ENCODE measurements at regions not wholly inside any gene's neighbourhood (a gene's known extent, or its start where the extent isn't known, plus 50 kb on each side); places are given as distances from the start of the nearest gene placed in this dataset.

DNA sequence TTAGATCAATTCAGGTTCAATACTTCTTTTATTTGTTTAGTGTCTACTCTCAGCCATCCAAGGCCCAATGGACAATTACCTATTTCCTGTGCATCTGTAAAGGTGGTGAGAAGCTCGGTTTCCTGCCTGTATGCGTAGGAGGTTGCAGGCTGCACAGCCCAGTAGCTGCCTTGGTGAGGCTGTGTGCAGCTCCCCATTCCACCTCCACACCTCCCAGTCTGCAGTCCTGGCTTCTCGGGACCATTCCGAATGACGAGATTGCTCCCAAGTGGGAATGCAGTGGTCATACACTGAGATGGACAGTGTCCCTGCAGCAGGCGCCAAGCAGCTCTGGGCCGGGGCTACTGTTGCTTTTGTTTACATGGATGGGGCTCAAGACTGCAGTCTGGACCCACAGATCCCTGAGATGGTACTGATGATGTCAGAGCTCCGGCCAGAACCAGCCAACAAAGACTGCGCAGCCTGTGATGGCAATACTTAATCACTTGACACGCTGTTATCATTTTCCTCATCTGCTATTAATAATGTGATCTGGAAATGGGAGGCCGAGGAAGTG is 206.1 kb upstream of the IRX1 start:
- ATAC-seq (no peak), DNase-seq (ENCODE audit: low spot score) (no peak)
- H3K4me3 Mint-ChIP-seq = no peak overlapping the region
- no peaks in the 10 kb centered on the region for H3K27me3 Mint-ChIP-seq (ENCODE audit: low read depth)
- peaks cover 9% of the 10 kb centered on the region; the same call in 1 of the 2 replicates for H3K4me1 Mint-ChIP-seq
- TF ChIP-seq EMX1 (CRISPR knock-in tag; IDR thresholded peaks at IDR 0.05) (no peak), KAT7 (CRISPR knock-in tag; IDR thresholded peaks at IDR 0.05; ENCODE audit: borderline replicate concordance) (no peak), PRRX2 (CRISPR knock-in tag; IDR thresholded peaks at IDR 0.05) (no peak), SMAD3 (CRISPR knock-in tag; IDR thresholded peaks at IDR 0.05; ENCODE audit: borderline replicate concordance) (no peak), ETV6 (CRISPR knock-in tag; IDR thresholded peaks at IDR 0.05) (no peak), ZNF121 (CRISPR knock-in tag; IDR thresholded peaks at IDR 0.05) (no peak), NR1H2 (CRISPR knock-in tag; IDR thresholded peaks at IDR 0.05) (no peak), CBFB (CRISPR knock-in tag; IDR thresholded peaks at IDR 0.05; ENCODE audit: low read depth) (no peak), TEAD1 (CRISPR knock-in tag; IDR thresholded peaks at IDR 0.05) (no peak), HMGA2 (CRISPR knock-in tag; IDR thresholded peaks at IDR 0.05) (no peak), ZNF263 (CRISPR knock-in tag; IDR thresholded peaks at IDR 0.05; ENCODE audit: low read depth) (no peak), TEAD4 (CRISPR knock-in tag; IDR thresholded peaks at IDR 0.05) (no peak), FOXP1 (CRISPR knock-in tag; IDR thresholded peaks at IDR 0.05; ENCODE audit: borderline replicate concordance) (no peak), TCF7 (CRISPR knock-in tag; IDR thresholded peaks at IDR 0.05; ENCODE audit: low read depth) (no peak)
- TF ChIP-seq, protein P1, sequence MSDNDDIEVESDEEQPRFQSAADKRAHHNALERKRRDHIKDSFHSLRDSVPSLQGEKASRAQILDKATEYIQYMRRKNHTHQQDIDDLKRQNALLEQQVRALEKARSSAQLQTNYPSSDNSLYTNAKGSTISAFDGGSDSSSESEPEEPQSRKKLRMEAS (CRISPR knock-in tag; IDR thresholded peaks at IDR 0.05) = no peak
- TF ChIP-seq, protein P2, sequence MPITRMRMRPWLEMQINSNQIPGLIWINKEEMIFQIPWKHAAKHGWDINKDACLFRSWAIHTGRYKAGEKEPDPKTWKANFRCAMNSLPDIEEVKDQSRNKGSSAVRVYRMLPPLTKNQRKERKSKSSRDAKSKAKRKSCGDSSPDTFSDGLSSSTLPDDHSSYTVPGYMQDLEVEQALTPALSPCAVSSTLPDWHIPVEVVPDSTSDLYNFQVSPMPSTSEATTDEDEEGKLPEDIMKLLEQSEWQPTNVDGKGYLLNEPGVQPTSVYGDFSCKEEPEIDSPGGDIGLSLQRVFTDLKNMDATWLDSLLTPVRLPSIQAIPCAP (CRISPR knock-in tag; IDR thresholded peaks at IDR 0.05) = no peak
- TF ChIP-seq, protein P3, sequence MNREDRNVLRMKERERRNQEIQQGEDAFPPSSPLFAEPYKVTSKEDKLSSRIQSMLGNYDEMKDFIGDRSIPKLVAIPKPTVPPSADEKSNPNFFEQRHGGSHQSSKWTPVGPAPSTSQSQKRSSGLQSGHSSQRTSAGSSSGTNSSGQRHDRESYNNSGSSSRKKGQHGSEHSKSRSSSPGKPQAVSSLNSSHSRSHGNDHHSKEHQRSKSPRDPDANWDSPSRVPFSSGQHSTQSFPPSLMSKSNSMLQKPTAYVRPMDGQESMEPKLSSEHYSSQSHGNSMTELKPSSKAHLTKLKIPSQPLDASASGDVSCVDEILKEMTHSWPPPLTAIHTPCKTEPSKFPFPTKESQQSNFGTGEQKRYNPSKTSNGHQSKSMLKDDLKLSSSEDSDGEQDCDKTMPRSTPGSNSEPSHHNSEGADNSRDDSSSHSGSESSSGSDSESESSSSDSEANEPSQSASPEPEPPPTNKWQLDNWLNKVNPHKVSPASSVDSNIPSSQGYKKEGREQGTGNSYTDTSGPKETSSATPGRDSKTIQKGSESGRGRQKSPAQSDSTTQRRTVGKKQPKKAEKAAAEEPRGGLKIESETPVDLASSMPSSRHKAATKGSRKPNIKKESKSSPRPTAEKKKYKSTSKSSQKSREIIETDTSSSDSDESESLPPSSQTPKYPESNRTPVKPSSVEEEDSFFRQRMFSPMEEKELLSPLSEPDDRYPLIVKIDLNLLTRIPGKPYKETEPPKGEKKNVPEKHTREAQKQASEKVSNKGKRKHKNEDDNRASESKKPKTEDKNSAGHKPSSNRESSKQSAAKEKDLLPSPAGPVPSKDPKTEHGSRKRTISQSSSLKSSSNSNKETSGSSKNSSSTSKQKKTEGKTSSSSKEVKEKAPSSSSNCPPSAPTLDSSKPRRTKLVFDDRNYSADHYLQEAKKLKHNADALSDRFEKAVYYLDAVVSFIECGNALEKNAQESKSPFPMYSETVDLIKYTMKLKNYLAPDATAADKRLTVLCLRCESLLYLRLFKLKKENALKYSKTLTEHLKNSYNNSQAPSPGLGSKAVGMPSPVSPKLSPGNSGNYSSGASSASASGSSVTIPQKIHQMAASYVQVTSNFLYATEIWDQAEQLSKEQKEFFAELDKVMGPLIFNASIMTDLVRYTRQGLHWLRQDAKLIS (CRISPR knock-in tag; IDR thresholded peaks at IDR 0.05; ENCODE audit: borderline replicate concordance) = no peak
- H3K9me3 Mint-ChIP-seq = no peaks in the 10 kb centered on the region
- ChIA-PET POLR2A (no interaction called here), CTCF (interaction anchor here (0.6 to 1.1 kb wide), 2 partner anchors 264 to 421 kb away, joined by 3 to 5 read pairs; no protein-coding TSS in a partner anchor)
- H3K36me3 Mint-ChIP-seq = no peaks in the 10 kb centered on the region
- no peak overlapping the region for H3K27ac Mint-ChIP-seq

DNA sequence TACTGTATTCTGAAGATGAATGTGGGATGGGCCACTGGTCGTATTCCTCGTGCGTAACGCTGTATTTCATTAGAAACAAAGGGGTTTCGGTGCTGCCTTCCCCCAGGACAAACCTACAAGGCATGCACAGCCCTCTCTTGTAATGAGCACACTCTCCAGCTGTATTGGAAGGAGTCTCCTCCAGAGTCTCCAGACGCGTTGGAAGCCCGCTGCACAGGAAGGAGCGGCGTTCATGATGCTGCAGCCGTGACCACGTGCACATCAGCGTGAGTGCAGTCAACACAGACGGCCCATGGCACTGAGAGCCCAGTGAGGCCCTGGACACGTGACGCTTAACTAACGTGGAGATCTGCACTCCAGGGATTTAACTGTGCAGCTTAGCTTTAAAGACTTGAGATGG is 209.0 kb upstream of the IRX1 start:
- no peaks in the 10 kb centered on the region for H3K36me3 Mint-ChIP-seq
- DNase-seq (ENCODE audit: low spot score) (no peak), ATAC-seq (no peak)
- TF ChIP-seq ZNF423 (CRISPR knock-in tag; IDR thresholded peaks at IDR 0.05) (no peak), ATF1 (CRISPR knock-in tag; IDR thresholded peaks at IDR 0.05) (no peak), GRHL2 (CRISPR knock-in tag; IDR thresholded peaks at IDR 0.05; ENCODE audit: insufficient replicate concordance, severe bottlenecking) (no peak), SMAD4 (CRISPR knock-in tag; IDR thresholded peaks at IDR 0.05) (no peak), ZNF416 (CRISPR knock-in tag; IDR thresholded peaks at IDR 0.05) (no peak), GTF2I (CRISPR knock-in tag; conservative IDR thresholded peaks at IDR 0.05) (no peak), PRRX2 (CRISPR knock-in tag; IDR thresholded peaks at IDR 0.05) (no peak)
- TF ChIP-seq, protein P3 (CRISPR knock-in tag; IDR thresholded peaks at IDR 0.05; ENCODE audit: borderline replicate concordance) = no peak
- TF ChIP-seq, protein P4, sequence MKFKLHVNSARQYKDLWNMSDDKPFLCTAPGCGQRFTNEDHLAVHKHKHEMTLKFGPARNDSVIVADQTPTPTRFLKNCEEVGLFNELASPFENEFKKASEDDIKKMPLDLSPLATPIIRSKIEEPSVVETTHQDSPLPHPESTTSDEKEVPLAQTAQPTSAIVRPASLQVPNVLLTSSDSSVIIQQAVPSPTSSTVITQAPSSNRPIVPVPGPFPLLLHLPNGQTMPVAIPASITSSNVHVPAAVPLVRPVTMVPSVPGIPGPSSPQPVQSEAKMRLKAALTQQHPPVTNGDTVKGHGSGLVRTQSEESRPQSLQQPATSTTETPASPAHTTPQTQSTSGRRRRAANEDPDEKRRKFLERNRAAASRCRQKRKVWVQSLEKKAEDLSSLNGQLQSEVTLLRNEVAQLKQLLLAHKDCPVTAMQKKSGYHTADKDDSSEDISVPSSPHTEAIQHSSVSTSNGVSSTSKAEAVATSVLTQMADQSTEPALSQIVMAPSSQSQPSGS (CRISPR knock-in tag; IDR thresholded peaks at IDR 0.05; ENCODE audit: borderline replicate concordance, low read depth) = no peak
- no peak overlapping the region for H3K4me3 Mint-ChIP-seq
- ChIA-PET POLR2A (no interaction called here), CTCF (no interaction called here)
- no peaks in the 10 kb centered on the region for H3K9me3 Mint-ChIP-seq
- peaks cover 5% of the 10 kb centered on the region; the same call in 1 of the 2 replicates for H3K4me1 Mint-ChIP-seq
- no peak overlapping the region for H3K27ac Mint-ChIP-seq
- no peaks in the 10 kb centered on the region for H3K27me3 Mint-ChIP-seq (ENCODE audit: low read depth)

Measured in WTC11 (cell line).